ENCODE measurements at regions not wholly inside any gene's neighbourhood (a gene's known extent, or its start where the extent isn't known, plus 50 kb on each side); places are given as distances from the start of the nearest gene placed in this dataset.

GRCh38 chr1:87269921-87270320 lies 58.8 kb upstream of the LMO4 start:
- H3F3A ChIP-seq (ENCODE audit: insufficient read depth, low read length): no peaks in the 10 kb centered on the region
- H3K4me3 ChIP-seq (ENCODE audit: low read depth, low read length, poor library complexity, severe bottlenecking): no peak overlapping the region
- H3K36me3 ChIP-seq (ENCODE audit: insufficient read depth, low read length): no peaks in the 10 kb centered on the region
- no peak overlapping the region for H3K27ac ChIP-seq (ENCODE audit: low read depth, low read length, poor library complexity, severe bottlenecking)
- no peaks in the 10 kb centered on the region; the same call in 1 of the 2 replicates for H3K27me3 ChIP-seq (ENCODE audit: insufficient read depth, low read length)
- H3K4me1 ChIP-seq (ENCODE audit: insufficient read depth, low read length, severe bottlenecking): no peaks in the 10 kb centered on the region
- no peak overlapping the region for H3K4me2 ChIP-seq (ENCODE audit: low read length)
- H3K79me2 ChIP-seq (ENCODE audit: insufficient read depth, low read length): no peaks in the 10 kb centered on the region
- H3K9ac ChIP-seq (ENCODE audit: low read length): no peak overlapping the region
- no peak overlapping the region for H2AFZ ChIP-seq (ENCODE audit: low read length)
- no peaks in the 10 kb centered on the region for H4K20me1 ChIP-seq (ENCODE audit: insufficient read depth, low read length)
- no peaks in the 10 kb centered on the region for H3K9me3 ChIP-seq (ENCODE audit: low read length)
- TF ChIP-seq CTCF (IDR thresholded peaks at IDR 0.05; ENCODE audit: low read length) (no peak), EZH2 (IDR thresholded peaks at IDR 0.05; ENCODE audit: borderline replicate concordance, low read length) (no peak)
- H3K9me2 ChIP-seq (ENCODE audit: low read depth, low read length): no peaks in the 10 kb centered on the region

- H3K4me3 ChIP-seq (ENCODE audit: low read depth, low read length, poor library complexity, severe bottlenecking): no peak overlapping the region
- H3K27ac ChIP-seq (ENCODE audit: low read depth, low read length, poor library complexity, severe bottlenecking): no peak overlapping the region
- no peaks in the 10 kb centered on the region for H3F3A ChIP-seq (ENCODE audit: insufficient read depth, low read length)
- H3K9ac ChIP-seq (ENCODE audit: low read length): no peak overlapping the region
- no peaks in the 10 kb centered on the region for H3K4me1 ChIP-seq (ENCODE audit: insufficient read depth, low read length, severe bottlenecking)
- no peaks in the 10 kb centered on the region for H3K79me2 ChIP-seq (ENCODE audit: insufficient read depth, low read length)
- H2AFZ ChIP-seq (ENCODE audit: low read length): no peak overlapping the region
- no peaks in the 10 kb centered on the region for H3K9me3 ChIP-seq (ENCODE audit: low read length)
- H3K9me2 ChIP-seq (ENCODE audit: low read depth, low read length): no peaks in the 10 kb centered on the region
- TF ChIP-seq CTCF (IDR thresholded peaks at IDR 0.05; ENCODE audit: low read length) (no peak), EZH2 (IDR thresholded peaks at IDR 0.05; ENCODE audit: borderline replicate concordance, low read length) (no peak)
- no peaks in the 10 kb centered on the region for H4K20me1 ChIP-seq (ENCODE audit: insufficient read depth, low read length)
- no peak overlapping the region for H3K4me2 ChIP-seq (ENCODE audit: low read length)
- no peaks in the 10 kb centered on the region for H3K27me3 ChIP-seq (ENCODE audit: insufficient read depth, low read length)
- H3K36me3 ChIP-seq (ENCODE audit: insufficient read depth, low read length): no peaks in the 10 kb centered on the region
Measured at GRCh38 chr1:87273291-87273690, 55.4 kb upstream of the LMO4 start.

GRCh38 chr1:87274851-87275250 lies 53.8 kb upstream of the LMO4 start:
- H3K4me3 ChIP-seq (ENCODE audit: low read depth, low read length, poor library complexity, severe bottlenecking): no peak overlapping the region
- no peak overlapping the region for H3K9ac ChIP-seq (ENCODE audit: low read length)
- H3K36me3 ChIP-seq (ENCODE audit: insufficient read depth, low read length): no peaks in the 10 kb centered on the region

More at GRCh38 chr1:87274851-87275250, 53.8 kb upstream of the LMO4 start:
- Histone ChIP-seq H3K4me1 (ENCODE audit: insufficient read depth, low read length, severe bottlenecking) (no peaks in the 10 kb centered on the region), H3K27me3 (ENCODE audit: insufficient read depth, low read length) (no peaks in the 10 kb centered on the region), H3K4me2 (ENCODE audit: low read length) (no peak overlapping the region), H4K20me1 (ENCODE audit: insufficient read depth, low read length) (no peaks in the 10 kb centered on the region), H3K9me3 (ENCODE audit: low read length) (no peaks in the 10 kb centered on the region), H2AFZ (ENCODE audit: low read length) (no peak overlapping the region), H3K27ac (ENCODE audit: low read depth, low read length, poor library complexity, severe bottlenecking) (no peak overlapping the region), H3F3A (ENCODE audit: insufficient read depth, low read length) (no peaks in the 10 kb centered on the region), H3K79me2 (ENCODE audit: insufficient read depth, low read length) (no peaks in the 10 kb centered on the region), H3K9me2 (ENCODE audit: low read depth, low read length) (no peaks in the 10 kb centered on the region)
- TF ChIP-seq CTCF (IDR thresholded peaks at IDR 0.05; ENCODE audit: low read length): no peak
- no peak for TF ChIP-seq EZH2 (IDR thresholded peaks at IDR 0.05; ENCODE audit: borderline replicate concordance, low read length)

Measured in OCI-LY1 (cell line).